Activated CD4-positive, CD25-positive, alpha-beta regulatory T cell (primary cell): ENCODE measurements at regions not wholly inside any gene's neighbourhood (a gene's known extent, or its start where the extent isn't known, plus 50 kb on each side); places are given as distances from the start of the nearest gene placed in this dataset.
"Not testable (repeated sequence)": the region's sequence is repeated elsewhere in the genome, so short reads cannot be mapped to it uniquely, and the experiment has no call there.

ENCODE experiments used
- DNase-seq, 4 experiments: peaks; one replicate each; lab custom pipeline; 2025; lab: John Stamatoyannopoulos, UW

GRCh38 chr10:78651287-78651686 lies 417.5 kb upstream of the ZMIZ1 start:
- DNase-seq, result no peak

- DNase-seq, result no peak
Measured at GRCh38 chr10:78653555-78653954, 415.2 kb upstream of the ZMIZ1 start.

- DNase-seq, result no peak
Measured at GRCh38 chr10:78654047-78654590, 414.6 kb upstream of the ZMIZ1 start.

GRCh38 chr10:78655979-78656378 lies 412.8 kb upstream of the ZMIZ1 start:
- DNase-seq, result no peak

GRCh38 chr10:78656417-78657162 lies 412.2 kb upstream of the ZMIZ1 start:
- no peak for DNase-seq

- peak; percentile 18 to 46 (median 32) for DNase-seq
Measured at GRCh38 chr10:78657163-78657861, 411.5 kb upstream of the ZMIZ1 start.

- no peak for DNase-seq
Measured at GRCh38 chr10:78657862-78658165, 411.0 kb upstream of the ZMIZ1 start.

GRCh38 chr10:78658645-78659597 lies 409.8 kb upstream of the ZMIZ1 start:
- no peak for DNase-seq

- DNase-seq, result no peak
Measured at GRCh38 chr10:78659598-78659967, 409.2 kb upstream of the ZMIZ1 start.

GRCh38 chr10:78660446-78661106 lies 408.2 kb upstream of the ZMIZ1 start:
- DNase-seq, result no peak

GRCh38 chr10:78663721-78664120 lies 405.0 kb upstream of the ZMIZ1 start:
- DNase-seq, result no peak

GRCh38 chr10:78664929-78665553 lies 403.7 kb upstream of the ZMIZ1 start:
- DNase-seq, result no peak

GRCh38 chr10:78672918-78673317 lies 395.8 kb upstream of the ZMIZ1 start:
- DNase-seq, result no peak

- not testable (repeated sequence) for DNase-seq
Measured at GRCh38 chr10:78681141-78681540, 387.6 kb upstream of the ZMIZ1 start.

- DNase-seq, result not testable (repeated sequence)
Measured at GRCh38 chr10:78681986-78682385, 386.8 kb upstream of the ZMIZ1 start.

GRCh38 chr10:78684947-78685346 lies 383.8 kb upstream of the ZMIZ1 start:
- no peak for DNase-seq

GRCh38 chr10:78685466-78686103 lies 383.2 kb upstream of the ZMIZ1 start:
- no peak for DNase-seq

- DNase-seq, result no peak
Measured at GRCh38 chr10:78686444-78687060, 382.2 kb upstream of the ZMIZ1 start.

- no peak for DNase-seq
Measured at GRCh38 chr10:78687626-78688025, 381.1 kb upstream of the ZMIZ1 start.

GRCh38 chr10:78688230-78688900 lies 380.4 kb upstream of the ZMIZ1 start:
- no peak for DNase-seq
